ENCODE measurements at regions not wholly inside any gene's neighbourhood (a gene's known extent, or its start where the extent isn't known, plus 50 kb on each side); places are given as distances from the start of the nearest gene placed in this dataset.

- no peak for DNase-seq
These were observed 81.0 kb upstream of the SLC25A13 start for GRCh38 chr7:96402913-96403312.

GRCh38 chr7:96401200-96401599 lies 79.3 kb upstream of the SLC25A13 start:
- DNase-seq, result no peak

DNA sequence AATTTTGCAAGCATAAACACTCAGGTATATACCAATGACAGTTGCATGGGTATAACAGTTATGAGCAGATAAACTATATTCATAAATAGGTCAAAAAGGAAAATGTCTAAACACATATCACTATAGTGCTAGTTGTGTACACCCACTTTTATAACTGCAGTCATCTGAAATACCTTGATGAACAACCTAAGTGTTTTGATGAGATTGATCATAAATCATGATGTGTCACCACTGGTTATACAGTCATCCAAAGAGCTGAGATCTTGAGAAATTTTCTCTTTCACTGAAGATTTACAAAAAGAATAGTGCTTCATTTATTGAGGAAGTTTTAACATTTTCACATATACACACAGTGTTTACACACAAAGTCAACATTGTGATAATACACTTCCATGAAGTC lies 78.6 kb upstream of the SLC25A13 start:
- DNase-seq, result no peak

DNA sequence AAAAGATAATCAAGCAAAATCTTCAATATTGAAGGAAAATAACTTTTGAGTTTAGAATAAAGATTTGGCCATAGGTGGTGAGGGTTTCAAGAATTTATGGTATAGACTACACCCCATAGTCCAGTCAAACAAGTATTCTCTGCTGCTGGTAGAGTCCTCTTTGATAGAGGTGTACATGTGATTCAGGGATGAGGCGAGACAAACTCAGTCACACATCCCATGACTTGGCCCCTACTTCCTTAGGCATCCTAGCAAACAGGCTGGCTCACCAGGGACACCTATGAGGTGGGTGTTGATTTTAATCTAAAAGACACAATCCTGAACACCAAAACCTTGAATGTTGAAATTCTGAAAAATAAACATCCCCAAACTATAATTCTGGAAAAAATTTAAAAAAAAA lies 78.1 kb upstream of the SLC25A13 start:
- DNase-seq, result no peak

DNA sequence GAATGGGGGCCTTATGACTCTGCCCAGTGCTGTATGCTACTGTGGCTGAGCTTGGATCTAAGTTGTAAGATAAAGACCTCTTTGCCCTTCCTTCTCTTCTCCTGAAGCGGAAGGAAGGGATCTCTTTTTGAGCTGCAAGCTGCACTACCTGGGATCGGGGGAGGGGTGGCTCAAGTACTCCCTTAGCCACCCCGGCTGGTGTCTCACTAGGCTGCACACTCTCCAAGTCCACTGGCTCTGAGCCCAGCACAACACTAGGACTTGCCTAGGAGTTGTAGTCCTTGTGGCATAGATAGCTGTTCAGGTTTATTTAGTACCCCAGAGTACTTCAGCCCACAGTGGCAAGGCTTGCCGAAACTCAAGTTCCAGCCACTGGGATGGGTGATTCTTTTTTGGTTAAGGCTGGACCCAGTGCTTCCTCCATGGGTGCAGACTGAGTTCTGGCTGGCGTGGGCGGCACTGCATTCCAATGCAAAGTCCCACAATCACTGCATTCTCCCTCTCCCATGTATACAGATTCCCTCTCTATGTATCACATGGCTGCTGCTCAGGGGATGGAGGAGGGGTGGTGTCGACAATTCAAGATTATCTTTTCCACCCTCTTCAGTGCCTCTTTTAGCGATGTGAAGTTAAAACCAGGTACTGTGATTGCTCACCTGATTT lies 76.2 kb upstream of the SLC25A13 start:
- DNase-seq, result no peak

GRCh38 chr7:96388620-96389383 lies 66.9 kb upstream of the SLC25A13 start:
- no peak for DNase-seq

DNA sequence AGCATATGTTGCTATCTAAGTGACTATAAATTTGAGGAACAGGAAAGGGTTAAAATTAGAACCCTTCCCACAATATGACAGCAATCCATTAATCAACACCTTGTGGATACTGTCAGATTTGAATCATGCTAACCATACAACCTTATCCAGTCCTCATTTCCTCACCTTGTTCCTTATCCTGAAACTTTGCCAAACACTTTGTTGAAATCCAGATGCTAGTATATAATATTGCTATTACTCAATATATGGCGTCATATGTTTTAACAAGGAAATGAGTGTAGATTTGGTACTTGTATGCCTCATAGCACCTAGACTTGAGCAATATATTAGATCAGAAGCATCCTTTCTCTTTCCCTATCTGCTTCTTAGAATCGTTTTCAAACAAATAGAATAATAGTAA lies 66.3 kb upstream of the SLC25A13 start:
- no peak for DNase-seq

DNA sequence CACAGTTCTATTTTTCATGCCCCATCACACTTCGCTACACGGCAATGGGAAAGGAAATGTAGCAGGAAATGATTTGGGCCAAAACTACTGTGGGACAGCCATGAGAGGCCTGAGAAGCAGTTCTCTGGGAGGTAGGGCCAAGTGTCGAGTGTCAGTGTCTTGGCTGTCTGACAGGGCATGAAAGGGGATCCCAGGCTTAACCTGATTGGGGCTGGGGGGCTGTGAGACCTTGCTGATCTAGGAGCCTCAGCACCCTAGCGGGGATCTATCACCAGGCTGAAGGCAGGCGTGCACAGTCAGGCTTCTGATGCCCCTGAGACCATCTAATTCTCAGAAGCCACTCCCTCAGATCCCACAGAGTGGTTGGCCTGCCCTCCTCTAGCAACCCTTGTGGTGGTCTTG lies 58.2 kb upstream of the SLC25A13 start:
- no peak for DNase-seq

DNA sequence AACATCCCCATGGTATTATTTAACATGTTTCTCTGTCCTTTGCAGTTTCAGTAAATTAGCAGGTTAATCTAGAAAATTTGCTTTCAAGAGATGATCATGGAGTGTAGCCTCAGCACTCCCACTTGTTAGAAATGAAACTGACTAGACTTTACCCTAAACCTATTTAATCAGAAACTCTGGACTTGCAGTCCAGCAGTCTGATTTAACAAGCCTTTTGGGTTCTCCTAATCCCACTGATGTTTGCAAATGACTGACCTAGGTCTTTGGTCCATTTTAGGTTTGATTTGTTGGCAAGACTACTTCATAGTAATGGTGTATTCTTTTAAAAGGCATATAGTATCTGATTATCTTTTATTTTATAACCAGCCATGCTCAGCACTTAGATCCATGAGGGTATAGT lies 55.5 kb upstream of the SLC25A13 start:
- no peak for DNase-seq
